WI38 (cell line): ENCODE measurements at regions not wholly inside any gene's neighbourhood (a gene's known extent, or its start where the extent isn't known, plus 50 kb on each side); places are given as distances from the start of the nearest gene placed in this dataset.

Experiments used
- H3K4me3 ChIP-seq: 2 replicates; pipeline ENCODE4 v1.5.1; 2011; ENCODE audit warnings: low read depth, mild to moderate bottlenecking, control low read depth, low read length
- TF ChIP-seq, protein P1 (sequence below): IDR thresholded peaks from 2 replicates; pipeline ENCODE4 v1.5.1; 2012; ENCODE audit warnings: low read depth, mild to moderate bottlenecking, control low read depth, low read length

DNA sequence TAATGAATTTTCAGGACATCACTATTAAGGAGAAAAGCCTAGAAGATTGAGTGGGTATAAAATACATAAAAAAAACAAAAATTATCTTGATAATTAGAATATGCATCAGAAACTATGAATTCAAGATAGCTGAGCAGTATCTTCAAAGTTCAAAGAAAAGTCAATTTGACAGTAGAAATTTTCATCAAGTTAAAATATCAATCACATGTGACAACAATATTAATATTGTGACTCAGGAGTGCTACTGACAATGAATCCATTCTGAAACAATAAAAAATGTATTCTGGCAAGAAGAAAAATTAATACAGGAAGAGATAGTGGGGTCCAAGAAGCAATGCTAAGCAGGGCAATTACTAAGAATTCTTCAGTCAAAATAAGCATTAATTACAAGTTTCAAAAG lies 151.9 kb upstream of the GLRA2 start:
- TF ChIP-seq, protein P1, sequence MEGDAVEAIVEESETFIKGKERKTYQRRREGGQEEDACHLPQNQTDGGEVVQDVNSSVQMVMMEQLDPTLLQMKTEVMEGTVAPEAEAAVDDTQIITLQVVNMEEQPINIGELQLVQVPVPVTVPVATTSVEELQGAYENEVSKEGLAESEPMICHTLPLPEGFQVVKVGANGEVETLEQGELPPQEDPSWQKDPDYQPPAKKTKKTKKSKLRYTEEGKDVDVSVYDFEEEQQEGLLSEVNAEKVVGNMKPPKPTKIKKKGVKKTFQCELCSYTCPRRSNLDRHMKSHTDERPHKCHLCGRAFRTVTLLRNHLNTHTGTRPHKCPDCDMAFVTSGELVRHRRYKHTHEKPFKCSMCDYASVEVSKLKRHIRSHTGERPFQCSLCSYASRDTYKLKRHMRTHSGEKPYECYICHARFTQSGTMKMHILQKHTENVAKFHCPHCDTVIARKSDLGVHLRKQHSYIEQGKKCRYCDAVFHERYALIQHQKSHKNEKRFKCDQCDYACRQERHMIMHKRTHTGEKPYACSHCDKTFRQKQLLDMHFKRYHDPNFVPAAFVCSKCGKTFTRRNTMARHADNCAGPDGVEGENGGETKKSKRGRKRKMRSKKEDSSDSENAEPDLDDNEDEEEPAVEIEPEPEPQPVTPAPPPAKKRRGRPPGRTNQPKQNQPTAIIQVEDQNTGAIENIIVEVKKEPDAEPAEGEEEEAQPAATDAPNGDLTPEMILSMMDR: no peak
- no peak overlapping the region for H3K4me3 ChIP-seq

DNA sequence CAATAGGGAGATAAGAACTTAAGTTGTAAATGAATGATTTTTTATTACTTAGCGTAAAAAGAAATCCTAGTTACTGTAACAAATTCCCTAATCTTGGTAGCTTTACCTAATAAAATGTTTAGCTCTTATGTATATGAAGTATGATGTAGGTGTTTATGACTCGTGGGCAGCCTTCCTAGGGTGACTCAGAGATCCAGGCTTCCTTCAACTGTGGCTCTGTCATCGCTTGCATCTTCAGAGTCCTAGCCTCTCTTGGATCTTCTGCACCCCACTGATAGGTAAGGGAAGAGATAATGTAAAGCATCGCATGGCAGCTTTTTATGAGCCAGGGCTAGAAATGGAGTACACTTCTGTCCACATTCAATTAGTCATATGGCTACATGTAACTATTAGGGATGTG lies 165.6 kb upstream of the GLRA2 start:
- TF ChIP-seq, protein P1: no peak
- no peak overlapping the region for H3K4me3 ChIP-seq

DNA sequence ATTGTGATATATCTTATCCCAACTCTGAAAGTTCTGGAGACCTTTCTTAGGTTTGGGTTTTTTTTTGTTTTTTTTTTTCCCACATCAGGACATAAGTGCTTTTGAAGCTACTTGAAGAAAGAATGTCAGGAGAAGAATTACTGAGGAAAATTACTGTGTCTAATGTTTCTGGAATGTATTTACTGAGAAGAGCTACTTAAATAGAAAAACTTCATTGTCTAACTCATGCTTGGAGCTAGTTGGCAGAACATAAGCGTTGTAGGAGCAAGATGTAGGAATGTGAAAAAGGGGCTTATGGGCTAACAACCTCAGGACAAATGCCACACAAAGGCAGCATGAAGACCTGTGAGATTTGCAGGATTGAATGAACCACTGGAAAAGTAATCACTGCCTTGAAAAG lies 166.6 kb upstream of the GLRA2 start:
- H3K4me3 ChIP-seq: no peak overlapping the region
- TF ChIP-seq, protein P1: no peak

- TF ChIP-seq, protein P1: no peak
- no peak overlapping the region for H3K4me3 ChIP-seq
Measured at GRCh38 chrX:14361435-14361834, 167.9 kb upstream of the GLRA2 start.

DNA sequence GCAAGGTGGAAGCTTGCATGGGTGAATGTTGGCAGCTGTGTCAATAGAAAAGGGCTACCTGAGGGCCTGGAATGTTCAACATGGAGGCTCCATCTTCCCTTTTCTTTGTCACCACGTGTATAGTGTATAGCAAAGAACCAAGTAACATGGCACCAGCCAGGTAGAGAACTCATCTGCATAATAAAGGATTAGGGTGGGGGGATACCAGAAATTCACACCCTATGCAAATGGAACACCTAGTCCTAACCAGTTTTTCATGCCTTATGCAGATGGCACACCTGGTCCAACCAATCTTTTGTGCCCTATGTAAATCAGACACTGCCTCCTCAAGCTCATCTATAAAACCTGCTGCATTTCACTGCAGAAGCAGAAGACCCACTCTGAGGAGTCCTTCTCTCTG lies 169.6 kb upstream of the GLRA2 start:
- TF ChIP-seq, protein P1: no peak

DNA sequence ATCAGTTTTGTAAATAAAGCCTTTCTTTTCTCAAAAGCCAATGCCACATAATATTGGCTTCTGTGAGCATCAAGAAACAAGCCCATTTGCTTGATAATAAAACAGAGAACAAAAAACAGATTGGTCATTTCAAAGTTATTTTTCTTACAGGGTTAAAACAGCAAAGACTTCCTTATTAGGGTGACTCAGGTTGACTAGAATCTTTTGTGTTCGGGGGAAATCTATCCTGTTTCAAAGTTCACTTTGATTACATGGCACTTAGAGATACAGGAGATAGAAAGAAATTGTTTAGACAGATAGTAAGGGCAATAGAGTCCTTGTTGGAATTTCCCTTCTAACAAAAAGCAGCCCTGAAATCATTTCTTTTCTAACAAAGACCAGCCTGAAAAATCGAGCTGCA lies 170.0 kb upstream of the GLRA2 start:
- no peak overlapping the region for H3K4me3 ChIP-seq
- TF ChIP-seq, protein P1: no peak

More for the DNA sequence above, 169.6 kb upstream of the GLRA2 start:
- H3K4me3 ChIP-seq: no peak overlapping the region

DNA sequence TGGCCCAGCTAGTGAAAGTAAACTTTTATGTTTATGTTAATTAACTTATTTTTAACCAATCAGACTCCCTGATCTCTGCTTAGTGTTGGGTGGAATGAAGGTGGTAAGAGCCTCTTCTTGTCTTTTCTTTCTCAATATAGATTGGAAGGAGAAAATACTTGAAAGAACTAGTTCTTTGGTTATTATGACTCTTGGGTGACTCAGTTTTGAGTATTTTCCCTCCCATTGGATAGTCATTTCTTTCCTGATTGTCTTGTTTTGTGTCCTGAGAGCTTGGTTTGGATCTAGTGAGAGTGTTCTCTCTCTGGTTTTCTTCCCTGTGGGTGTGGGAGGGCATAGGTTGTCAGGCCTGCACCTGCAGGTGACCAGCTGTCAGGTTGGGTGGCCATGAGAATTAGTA lies 172.0 kb upstream of the GLRA2 start:
- no peak overlapping the region for H3K4me3 ChIP-seq
- TF ChIP-seq, protein P1: no peak
